GDM1 (cell line): ENCODE measurements at regions not wholly inside any gene's neighbourhood (a gene's known extent, or its start where the extent isn't known, plus 50 kb on each side); places are given as distances from the start of the nearest gene placed in this dataset.
"Not testable (repeated sequence)": the region's sequence is repeated elsewhere in the genome, so short reads cannot be mapped to it uniquely, and the experiment has no call there.

Experiments used
- DNase-seq: peaks from one replicate; lab custom pipeline; 2025; lab: John Stamatoyannopoulos, UW

GRCh38 chr7:25714013-25714412 lies 438.0 kb upstream of the NFE2L3 start:
- no peak for DNase-seq

GRCh38 chr7:25716421-25716820 lies 435.6 kb upstream of the NFE2L3 start:
- no peak for DNase-seq

GRCh38 chr7:25718596-25718995 lies 433.4 kb upstream of the NFE2L3 start:
- no peak for DNase-seq

GRCh38 chr7:25719190-25719896 lies 432.7 kb upstream of the NFE2L3 start:
- DNase-seq = no peak

- DNase-seq = no peak
Measured at GRCh38 chr7:25720427-25720826, 431.6 kb upstream of the NFE2L3 start.

GRCh38 chr7:25722856-25723255 lies 429.1 kb upstream of the NFE2L3 start:
- DNase-seq = no peak

- DNase-seq = no peak
Measured at GRCh38 chr7:25725451-25725850, 426.5 kb upstream of the NFE2L3 start.

- no peak for DNase-seq
Measured at GRCh38 chr7:25726170-25726780, 425.7 kb upstream of the NFE2L3 start.

- DNase-seq = no peak
Measured at GRCh38 chr7:25726781-25727311, 425.2 kb upstream of the NFE2L3 start.

- no peak for DNase-seq
Measured at GRCh38 chr7:25727446-25727845, 424.6 kb upstream of the NFE2L3 start.

- DNase-seq = no peak
Measured at GRCh38 chr7:25727876-25728275, 424.1 kb upstream of the NFE2L3 start.

- DNase-seq = no peak
Measured at GRCh38 chr7:25731068-25731845, 420.7 kb upstream of the NFE2L3 start.

GRCh38 chr7:25731846-25732245 lies 420.2 kb upstream of the NFE2L3 start:
- no peak for DNase-seq

GRCh38 chr7:25732766-25733217 lies 419.2 kb upstream of the NFE2L3 start:
- DNase-seq = no peak

GRCh38 chr7:25735674-25736242 lies 416.2 kb upstream of the NFE2L3 start:
- no peak for DNase-seq

- no peak for DNase-seq
Measured at GRCh38 chr7:25738528-25738927, 413.5 kb upstream of the NFE2L3 start.

GRCh38 chr7:25739143-25739542 lies 412.9 kb upstream of the NFE2L3 start:
- DNase-seq = no peak

GRCh38 chr7:25742316-25742715 lies 409.7 kb upstream of the NFE2L3 start:
- DNase-seq = no peak

- DNase-seq = not testable (repeated sequence)
Measured at GRCh38 chr7:25743670-25744451, 408.1 kb upstream of the NFE2L3 start.

GRCh38 chr7:25750744-25751508 lies 401.1 kb upstream of the NFE2L3 start:
- DNase-seq = no peak

GRCh38 chr7:25752154-25752553 lies 399.8 kb upstream of the NFE2L3 start:
- DNase-seq = no peak
